SK-N-MC (cell line): ENCODE measurements at regions not wholly inside any gene's neighbourhood (a gene's known extent, or its start where the extent isn't known, plus 50 kb on each side); places are given as distances from the start of the nearest gene placed in this dataset.

ENCODE experiments used
- EZH2 ChIP-seq: fragments of 200-600 bp; sonication (generic); IDR thresholded peaks from one replicate; pipeline ENCODE4 v1.6.1; 2017; ENCODE audit warnings: antibody characterized with exemption
- FOXP2 ChIP-seq: optimal IDR thresholded peaks from 2 replicates; pipeline ENCODE3; 2011; ENCODE audit warnings: mild to moderate bottlenecking, moderate library complexity; ENCODE audit not compliant: insufficient read depth; ENCODE audit errors: extremely low read length, control extremely low read depth
- POLR2AphosphoS5 ChIP-seq: IDR thresholded peaks from 2 replicates; pipeline ENCODE4 v1.6.1; 2012; ENCODE audit warnings: mild to moderate bottlenecking, low read depth, low read length, borderline replicate concordance

GRCh38 chr2:221715523-221716247, 143.6 kb upstream of the EPHA4 start:
- TF ChIP-seq POLR2AphosphoS5 (no peak), EZH2 (no peak), FOXP2 (no peak)
